Stimulated activated effector memory CD8-positive, alpha-beta T cell treated with anti-CD3 and anti-CD28 coated beads, Interleukin-12 subunit alpha, Interleukin-12 subunit beta, amount 100 ng/mL, for 72 hours (primary cell): ENCODE measurements at regions not wholly inside any gene's neighbourhood (a gene's known extent, or its start where the extent isn't known, plus 50 kb on each side); places are given as distances from the start of the nearest gene placed in this dataset.

Experiments
- ATAC-seq: fragments of 150-1000 bp; cut with Tn5 transposase; 2 replicates; pipeline ENCODE4 v1.10.0; 2021
- DNase-seq, 2 donors: peaks; one replicate each; pipeline ENCODE4 v3.0.0; 2021 to 2022; ENCODE audit warnings: low spot score in 2 of 2
- H3K27ac Mint-ChIP-seq: one replicate; pipeline ENCODE4 v1.8.0; 2022; ENCODE audit warnings: mild to moderate bottlenecking, mixed read lengths
- H3K36me3 Mint-ChIP-seq: one replicate; pipeline ENCODE4 v1.8.0; 2022; ENCODE audit warnings: mild to moderate bottlenecking, mixed read lengths
- H3K4me1 Mint-ChIP-seq: one replicate; pipeline ENCODE4 v1.8.0; 2022; ENCODE audit warnings: mixed read lengths
- H3K4me3 Mint-ChIP-seq: one replicate; pipeline ENCODE4 v1.8.0; 2022; ENCODE audit warnings: mild to moderate bottlenecking, mixed read lengths
- H3K9me3 Mint-ChIP-seq: one replicate; pipeline ENCODE4 v1.8.0; 2022; ENCODE audit warnings: mixed read lengths

- Mint-ChIP-seq H3K4me3 (no peak overlapping the region), H3K27ac (no peak overlapping the region)
- no peak for ATAC-seq
Observed at GRCh38 chr6:14786455-14786854, 459.4 kb upstream of the JARID2 start.

GRCh38 chr6:14787250-14787649 is 458.6 kb upstream of the JARID2 start:
- peaks cover 32% of the 10 kb centered on the region for H3K4me1 Mint-ChIP-seq
- H3K27ac Mint-ChIP-seq = peak overlapping the region; percentile 11
- no peak overlapping the region for H3K4me3 Mint-ChIP-seq
- DNase-seq = no peak
- peak; percentile 87 for ATAC-seq
- no peaks in the 10 kb centered on the region for H3K36me3 Mint-ChIP-seq
- H3K9me3 Mint-ChIP-seq = no peaks in the 10 kb centered on the region

More at GRCh38 chr6:14786455-14786854, 459.4 kb upstream of the JARID2 start:
- no peak for DNase-seq
- H3K36me3 Mint-ChIP-seq = no peaks in the 10 kb centered on the region
- H3K9me3 Mint-ChIP-seq = no peaks in the 10 kb centered on the region
- H3K4me1 Mint-ChIP-seq = peaks cover 35% of the 10 kb centered on the region

- Mint-ChIP-seq H3K36me3 (no peaks in the 10 kb centered on the region), H3K9me3 (no peaks in the 10 kb centered on the region), H3K4me1 (peaks cover 32% of the 10 kb centered on the region), H3K27ac (peak overlapping the region; percentile 11), H3K4me3 (no peak overlapping the region)
- DNase-seq (no peak), ATAC-seq (no peak)
Observed at GRCh38 chr6:14787677-14788076, 458.2 kb upstream of the JARID2 start.

GRCh38 chr6:14789996-14790395 is 455.9 kb upstream of the JARID2 start:
- peaks cover 26% of the 10 kb centered on the region for H3K4me1 Mint-ChIP-seq
- H3K4me3 Mint-ChIP-seq = no peak overlapping the region
- DNase-seq (no peak), ATAC-seq (no peak)
- H3K9me3 Mint-ChIP-seq = no peaks in the 10 kb centered on the region
- H3K36me3 Mint-ChIP-seq = no peaks in the 10 kb centered on the region
- no peak overlapping the region for H3K27ac Mint-ChIP-seq

GRCh38 chr6:14790976-14791375 is 454.9 kb upstream of the JARID2 start:
- Mint-ChIP-seq H3K27ac (no peak overlapping the region), H3K9me3 (no peaks in the 10 kb centered on the region), H3K4me1 (peaks cover 24% of the 10 kb centered on the region), H3K4me3 (no peak overlapping the region), H3K36me3 (no peaks in the 10 kb centered on the region)
- ATAC-seq (no peak), DNase-seq (no peak)

GRCh38 chr6:14791526-14791925 is 454.3 kb upstream of the JARID2 start:
- Mint-ChIP-seq H3K4me3 (no peak overlapping the region), H3K9me3 (no peaks in the 10 kb centered on the region), H3K4me1 (peaks cover 24% of the 10 kb centered on the region), H3K27ac (no peak overlapping the region), H3K36me3 (no peaks in the 10 kb centered on the region)
- DNase-seq (no peak), ATAC-seq (peak; percentile 55)

- no peak for DNase-seq
- Mint-ChIP-seq H3K36me3 (no peaks in the 10 kb centered on the region), H3K4me3 (no peak overlapping the region), H3K27ac (no peak overlapping the region), H3K4me1 (peaks cover 15% of the 10 kb centered on the region), H3K9me3 (no peaks in the 10 kb centered on the region)
- no peak for ATAC-seq
Observed at GRCh38 chr6:14792118-14792955, 453.5 kb upstream of the JARID2 start.

- ATAC-seq = no peak
- H3K4me3 Mint-ChIP-seq = no peak overlapping the region
- H3K27ac Mint-ChIP-seq = no peak overlapping the region
- DNase-seq = no peak
- peaks cover 14% of the 10 kb centered on the region for H3K4me1 Mint-ChIP-seq
- no peaks in the 10 kb centered on the region for H3K36me3 Mint-ChIP-seq
- H3K9me3 Mint-ChIP-seq = peaks cover 4% of the 10 kb centered on the region
Observed at GRCh38 chr6:14795451-14795850, 450.4 kb upstream of the JARID2 start.

- H3K9me3 Mint-ChIP-seq = peaks cover 4% of the 10 kb centered on the region
Observed at GRCh38 chr6:14796974-14797762, 448.7 kb upstream of the JARID2 start.

GRCh38 chr6:14797875-14798593 is 447.8 kb upstream of the JARID2 start:
- peaks cover 4% of the 10 kb centered on the region for H3K9me3 Mint-ChIP-seq
- no peak overlapping the region for H3K27ac Mint-ChIP-seq
- ATAC-seq (no peak), DNase-seq (no peak)
- H3K4me1 Mint-ChIP-seq = peaks cover 9% of the 10 kb centered on the region
- no peaks in the 10 kb centered on the region for H3K36me3 Mint-ChIP-seq
- H3K4me3 Mint-ChIP-seq = no peak overlapping the region

More at GRCh38 chr6:14796974-14797762, 448.7 kb upstream of the JARID2 start:
- no peaks in the 10 kb centered on the region for H3K36me3 Mint-ChIP-seq
- H3K4me1 Mint-ChIP-seq = peaks cover 9% of the 10 kb centered on the region
- no peak overlapping the region for H3K27ac Mint-ChIP-seq
- DNase-seq (no peak), ATAC-seq (no peak)
- H3K4me3 Mint-ChIP-seq = no peak overlapping the region

GRCh38 chr6:14798594-14798982 is 447.3 kb upstream of the JARID2 start:
- Mint-ChIP-seq H3K4me3 (no peak overlapping the region), H3K36me3 (no peaks in the 10 kb centered on the region), H3K9me3 (peaks cover 4% of the 10 kb centered on the region), H3K27ac (peak overlapping the region; percentile 57), H3K4me1 (peaks cover 9% of the 10 kb centered on the region)
- ATAC-seq (no peak), DNase-seq (no peak)

- no peak for DNase-seq
- Mint-ChIP-seq H3K4me1 (peaks cover 9% of the 10 kb centered on the region), H3K27ac (peak overlapping the region; percentile 57), H3K36me3 (no peaks in the 10 kb centered on the region), H3K9me3 (peaks cover 4% of the 10 kb centered on the region), H3K4me3 (no peak overlapping the region)
- ATAC-seq = no peak
Observed at GRCh38 chr6:14798996-14799588, 446.8 kb upstream of the JARID2 start.

GRCh38 chr6:14799928-14800327 is 445.9 kb upstream of the JARID2 start:
- ATAC-seq = peak; percentile 91
- peak in 1 of 2 donors; percentile 6 for DNase-seq
- Mint-ChIP-seq H3K4me1 (peaks cover 9% of the 10 kb centered on the region), H3K36me3 (no peaks in the 10 kb centered on the region), H3K9me3 (peaks cover 4% of the 10 kb centered on the region), H3K4me3 (no peak overlapping the region), H3K27ac (no peak overlapping the region)

GRCh38 chr6:14802514-14803160 is 443.2 kb upstream of the JARID2 start:
- Mint-ChIP-seq H3K36me3 (no peaks in the 10 kb centered on the region), H3K4me1 (peaks cover 9% of the 10 kb centered on the region), H3K4me3 (no peak overlapping the region), H3K9me3 (peaks cover 4% of the 10 kb centered on the region), H3K27ac (no peak overlapping the region)
- ATAC-seq = no peak
- DNase-seq = no peak
